GM12878 (cell line): ENCODE measurements at regions not wholly inside any gene's neighbourhood (a gene's known extent, or its start where the extent isn't known, plus 50 kb on each side); places are given as distances from the start of the nearest gene placed in this dataset.

ENCODE experiments used
- ATAC-seq: fragments of 200-7000 bp; cut with Tn5 transposase; 3 replicates; pipeline ENCODE4 v1.9.1; 2020; ENCODE audit warnings: mild to moderate bottlenecking, moderate library complexity
- BruUV-seq: library from RNA; stranded (reverse); fragments of 400-500 nt; replicated peaks from 2 replicates; lab custom pipeline; 2021; lab: Mats Ljungman, UMichigan
- CTCF ChIA-PET: fragments of 300-600 bp; sonication (Branson Sonifier 250); formaldehyde crosslinking; extraction: SDS; loops from one replicate; lab custom pipeline; 2021; ENCODE audit warnings: inconsistent platforms; lab: Yijun Ruan, JAX
- POLR2A ChIA-PET: fragments of 350-600 bp; formaldehyde crosslinking; extraction: SDS; loops from one replicate; lab custom pipeline; 2021; ENCODE audit warnings: inconsistent platforms; lab: Charles Lee
- RAD21 ChIA-PET: fragments of 300-600 bp; sonication (Branson Sonifier 250); formaldehyde crosslinking; loops from one replicate; lab custom pipeline; 2023; ENCODE audit warnings: antibody characterized with exemption; ENCODE audit not compliant: unreplicated experiment; lab: Charles Lee
- SMC1A ChIA-PET: fragments of 300-600 bp; sonication (Branson Sonifier 250); formaldehyde crosslinking; loops from one replicate; lab custom pipeline; 2023; ENCODE audit not compliant: unreplicated experiment, uncharacterized antibody; lab: Charles Lee
- DNase-seq: peaks from one replicate; pipeline ENCODE4 v3.0.0-alpha.2; 2011; ENCODE audit warnings: low read depth, low spot score
- FAIRE-seq: peaks from 3 replicates; lab custom pipeline; 2011; peaks lifted over from hg19 to GRCh38; lab: Jason Lieb, UNC
- H2AFZ ChIP-seq: 2 replicates; pipeline ENCODE4 v1.6.0; 2011; ENCODE audit warnings: low read depth, low read length, control low read depth; ENCODE audit not compliant: control insufficient read depth
- H3K27ac ChIP-seq: 2 replicates; pipeline ENCODE4 v1.5.1; 2011; ENCODE audit warnings: control low read depth; ENCODE audit not compliant: control insufficient read depth, insufficient read depth
- H3K27me3 ChIP-seq, 2 experiments: replicated peaks in 1 of 2; 2 replicates each; pipeline versions ENCODE4 v1.6.0 to v1.6.1; 2011; ENCODE audit warnings: low read length in 1 of 2; ENCODE audit not compliant: control insufficient read depth in 2 of 2, insufficient read depth in 2 of 2
- H3K36me3 ChIP-seq, 2 experiments: 2 replicates each; pipeline ENCODE4 v1.5.1; 2011; ENCODE audit warnings: low read length in 1 of 2; ENCODE audit not compliant: control insufficient read depth in 2 of 2, insufficient read depth in 2 of 2
- H3K4me1 ChIP-seq: 2 replicates; pipeline ENCODE4 v1.6.1; 2011; ENCODE audit warnings: mild to moderate bottlenecking, low read length, moderate library complexity, mixed read lengths; ENCODE audit not compliant: control insufficient read depth, insufficient read depth
- H3K4me2 ChIP-seq: 2 replicates; pipeline ENCODE4 v1.6.0; 2011; ENCODE audit warnings: control low read depth; ENCODE audit not compliant: control insufficient read depth, insufficient read depth
- H3K4me3 ChIP-seq: fragments of 200-600 bp; sonication (generic); 2 replicates; pipeline ENCODE4 v1.5.1; 2016
- H3K79me2 ChIP-seq: 2 replicates; pipeline ENCODE4 v1.6.0; 2011; ENCODE audit warnings: low read length; ENCODE audit not compliant: control insufficient read depth, insufficient read depth
- H3K9ac ChIP-seq: 2 replicates; pipeline ENCODE4 v1.8.0; 2011; ENCODE audit warnings: low read length, control low read depth, mixed read lengths; ENCODE audit not compliant: control insufficient read depth, insufficient read depth
- H3K9me3 ChIP-seq: replicated peaks from 3 replicates; pipeline ENCODE4 v1.5.1; 2011; ENCODE audit warnings: mild to moderate bottlenecking, low read length; ENCODE audit not compliant: control insufficient read depth, insufficient read depth
- H4K20me1 ChIP-seq: 2 replicates; pipeline ENCODE4 v1.6.0; 2011; ENCODE audit not compliant: control insufficient read depth, insufficient read depth
- BCL3 ChIP-seq: IDR thresholded peaks from 2 replicates; pipeline ENCODE4 v1.6.1; 2011; ENCODE audit warnings: borderline replicate concordance, low read depth, mild to moderate bottlenecking, moderate library complexity, low read length; ENCODE audit not compliant: insufficient read depth, poor library complexity, severe bottlenecking
- POU2F2 ChIP-seq: IDR thresholded peaks from 3 replicates; pipeline ENCODE4 v1.6.1; 2011; ENCODE audit warnings: low read depth, mild to moderate bottlenecking, low read length, borderline replicate concordance
- SUPT20H ChIP-seq: IDR thresholded peaks from 2 replicates; pipeline ENCODE4 v1.6.1; 2011; ENCODE audit warnings: low read depth, mild to moderate bottlenecking, low read length, moderate library complexity, borderline replicate concordance; ENCODE audit not compliant: control insufficient read depth
- ZNF217 ChIP-seq: fragments of 450-650 bp; IDR thresholded peaks from 2 replicates; pipeline ENCODE4 v1.6.1; 2017; ENCODE audit warnings: antibody characterized with exemption, mild to moderate bottlenecking
- ZNF384 ChIP-seq: IDR thresholded peaks from 2 replicates; pipeline ENCODE4 v1.6.1; 2012; ENCODE audit warnings: low read depth, mild to moderate bottlenecking, low read length, improper control_type of control experiment, borderline replicate concordance
- WGBS: methylation state at CpG from one replicate; pipeline ENCODE4 v1.1.6; 2016; ENCODE audit warnings: low lambda C conversion rate; ENCODE audit not compliant: insufficient replicate concordance, insufficient coverage; ENCODE audit errors: missing lambda C conversion rate; 5-methylcytosine and 5-hydroxymethylcytosine counted together
- in situ Hi-C: fragments of 300-500 bp; cut with MboI; formaldehyde crosslinking; loops from 9 replicates; pipeline ENCODE4 v1.14.3; 2018; ENCODE audit warnings: mixed read lengths
- intact Hi-C: fragments of 100-400 bp; cut with micrococcal nuclease; formaldehyde crosslinking; loops from one replicate; pipeline ENCODE4 v1.14.2; 2022; ENCODE audit not compliant: unreplicated experiment
- TF ChIP-seq, protein P1 (sequence below): fragments of 450-650 bp; conservative IDR thresholded peaks from 2 replicates; pipeline ENCODE4 v1.6.1; 2017; ENCODE audit warnings: mild to moderate bottlenecking, moderate library complexity

GRCh38 chr5:13627673-13628454, 316.6 kb downstream of the DNAH5 start (continued):
- TF ChIP-seq, protein P1, sequence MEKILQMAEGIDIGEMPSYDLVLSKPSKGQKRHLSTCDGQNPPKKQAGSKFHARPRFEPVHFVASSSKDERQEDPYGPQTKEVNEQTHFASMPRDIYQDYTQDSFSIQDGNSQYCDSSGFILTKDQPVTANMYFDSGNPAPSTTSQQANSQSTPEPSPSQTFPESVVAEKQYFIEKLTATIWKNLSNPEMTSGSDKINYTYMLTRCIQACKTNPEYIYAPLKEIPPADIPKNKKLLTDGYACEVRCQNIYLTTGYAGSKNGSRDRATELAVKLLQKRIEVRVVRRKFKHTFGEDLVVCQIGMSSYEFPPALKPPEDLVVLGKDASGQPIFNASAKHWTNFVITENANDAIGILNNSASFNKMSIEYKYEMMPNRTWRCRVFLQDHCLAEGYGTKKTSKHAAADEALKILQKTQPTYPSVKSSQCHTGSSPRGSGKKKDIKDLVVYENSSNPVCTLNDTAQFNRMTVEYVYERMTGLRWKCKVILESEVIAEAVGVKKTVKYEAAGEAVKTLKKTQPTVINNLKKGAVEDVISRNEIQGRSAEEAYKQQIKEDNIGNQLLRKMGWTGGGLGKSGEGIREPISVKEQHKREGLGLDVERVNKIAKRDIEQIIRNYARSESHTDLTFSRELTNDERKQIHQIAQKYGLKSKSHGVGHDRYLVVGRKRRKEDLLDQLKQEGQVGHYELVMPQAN = no peak
- no peak for TF ChIP-seq ZNF384
- no peak for TF ChIP-seq POU2F2

GRCh38 chr5:13625616-13626198, 318.8 kb downstream of the DNAH5 start:
- H3K27me3 ChIP-seq = no peaks in the 10 kb centered on the region
- H3K9ac ChIP-seq = no peak overlapping the region
- ChIA-PET RAD21 (no interaction called here), POLR2A (no interaction called here), SMC1A (no interaction called here), CTCF (no interaction called here)
- no peak for ATAC-seq
- no peaks in the 10 kb centered on the region for H3K79me2 ChIP-seq
- H3K27ac ChIP-seq = no peak overlapping the region
- no peak overlapping the region for H3K4me3 ChIP-seq
- H2AFZ ChIP-seq = no peak overlapping the region
- FAIRE-seq = no peak
- no peak for TF ChIP-seq ZNF217
- TF ChIP-seq BCL3 = no peak
- TF ChIP-seq SUPT20H = no peak
- TF ChIP-seq POU2F2 = no peak
- 25% methylated on average over 1 of the region's 1 CpG for WGBS
- no peak overlapping the region for H3K4me2 ChIP-seq
- H3K9me3 ChIP-seq = no peaks in the 10 kb centered on the region
- no peaks in the 10 kb centered on the region for H4K20me1 ChIP-seq
- H3K36me3 ChIP-seq = no peaks in the 10 kb centered on the region
- H3K4me1 ChIP-seq = no peaks in the 10 kb centered on the region
- intact Hi-C loops = no loop called here
- in situ Hi-C loops = no loop called here
- DNase-seq = no peak
- no TSS peak for BruUV-seq
